Fibroblast of lung (primary cell): ENCODE measurements at regions not wholly inside any gene's neighbourhood (a gene's known extent, or its start where the extent isn't known, plus 50 kb on each side); places are given as distances from the start of the nearest gene placed in this dataset.

Experiments
- DNase-seq, 2 donors: peaks; one replicate each; pipeline versions ENCODE4 v3.0.0 to v3.0.0-alpha.2; 2010; ENCODE audit warnings: low read depth in 2 of 2
- H2AFZ ChIP-seq: 2 replicates; pipeline ENCODE4 v1.5.1; 2012; ENCODE audit warnings: low read length, control low read depth, inconsistent platforms
- H3K27ac ChIP-seq: 2 replicates; pipeline ENCODE4 v1.5.1; 2011; ENCODE audit warnings: low read length, control low read depth; ENCODE audit not compliant: insufficient read depth
- H3K27me3 ChIP-seq: 2 replicates; pipeline ENCODE4 v1.5.1; 2011; ENCODE audit warnings: mild to moderate bottlenecking, low read length; ENCODE audit not compliant: control insufficient read depth, insufficient read depth
- H3K36me3 ChIP-seq: 2 replicates; pipeline ENCODE4 v1.5.1; 2011; ENCODE audit warnings: low read length; ENCODE audit not compliant: control insufficient read depth, insufficient read depth
- H3K4me1 ChIP-seq: 2 replicates; pipeline ENCODE4 v1.5.1; 2011; ENCODE audit warnings: low read length; ENCODE audit not compliant: control insufficient read depth, insufficient read depth; ENCODE audit errors: extremely low read depth
- H3K4me2 ChIP-seq: 2 replicates; pipeline ENCODE4 v1.5.1; 2011; ENCODE audit warnings: low read length, control low read depth; ENCODE audit not compliant: insufficient read depth; ENCODE audit errors: extremely low read depth
- H3K4me3 ChIP-seq, 4 experiments: fragments of 200-600 bp in 1 of 4; sonication (generic) in 1 of 4; replicated peaks in 1 of 4; 2 replicates each; pipeline ENCODE4 v1.5.1; 2011 to 2016; ENCODE audit warnings: low read length in 4 of 4, low read depth in 3 of 4, mild to moderate bottlenecking in 3 of 4, control low read depth in 2 of 4, inconsistent platforms in 1 of 4, mixed read lengths in 1 of 4; ENCODE audit not compliant: insufficient read depth in 1 of 4; ENCODE audit errors: control extremely low read depth in 1 of 4
- H3K79me2 ChIP-seq: 2 replicates; pipeline ENCODE4 v1.5.1; 2012; ENCODE audit warnings: mild to moderate bottlenecking, low read length, inconsistent platforms; ENCODE audit not compliant: control insufficient read depth, insufficient read depth
- H3K9ac ChIP-seq: 2 replicates; pipeline ENCODE4 v1.5.1; 2011; ENCODE audit warnings: mild to moderate bottlenecking, low read length, control low read depth; ENCODE audit not compliant: insufficient read depth
- H3K9me3 ChIP-seq: 2 replicates; pipeline ENCODE4 v1.5.1; 2012; ENCODE audit warnings: low read depth, low read length; ENCODE audit not compliant: control insufficient read depth, insufficient read depth
- H4K20me1 ChIP-seq: 2 replicates; pipeline ENCODE4 v1.5.1; 2011; ENCODE audit warnings: low read length; ENCODE audit not compliant: control insufficient read depth, insufficient read depth; ENCODE audit errors: extremely low read depth
- CTCF ChIP-seq, 2 donors: IDR thresholded peaks in 1 of 2; conservative IDR thresholded peaks in 1 of 2; 1 replicate in 1 of 2; 2 replicates in 1 of 2; pipeline ENCODE4 v1.5.1; 2011 to 2012; ENCODE audit warnings: low read length in 2 of 2, control low read depth in 1 of 2, inconsistent platforms in 1 of 2, low read depth in 1 of 2, mild to moderate bottlenecking in 1 of 2
- EZH2 ChIP-seq: IDR thresholded peaks from 2 replicates; pipeline ENCODE4 v1.5.1; 2012; ENCODE audit warnings: low read length, control low read depth, mild to moderate bottlenecking; ENCODE audit errors: missing control alignments

- no peaks in the 10 kb centered on the region for H3K79me2 ChIP-seq
- H3K36me3 ChIP-seq = no peaks in the 10 kb centered on the region
- H3K4me3 ChIP-seq = no peak overlapping the region
- H3K9ac ChIP-seq = no peak overlapping the region
- no peak for DNase-seq
- H3K27ac ChIP-seq = no peak overlapping the region
- no peak overlapping the region for H3K4me2 ChIP-seq
- H2AFZ ChIP-seq = no peak overlapping the region
- H3K27me3 ChIP-seq = no peaks in the 10 kb centered on the region
- TF ChIP-seq EZH2 (no peak), CTCF (conservative IDR thresholded peaks at IDR 0.05 in 1 of 2, IDR thresholded peaks at IDR 0.05 in 1 of 2; ENCODE audit: low read depth in 1 of 2, low read length in 2 of 2) (peak in 1 of 2 donors; percentile 2)
- no peaks in the 10 kb centered on the region for H3K4me1 ChIP-seq
- no peaks in the 10 kb centered on the region for H4K20me1 ChIP-seq
- no peaks in the 10 kb centered on the region for H3K9me3 ChIP-seq
Measured at GRCh38 chr2:19600506-19600905, 242.1 kb upstream of the OSR1 start.

- no peaks in the 10 kb centered on the region for H4K20me1 ChIP-seq
- H3K27ac ChIP-seq = no peak overlapping the region
- H3K4me3 ChIP-seq = no peak overlapping the region
- H3K27me3 ChIP-seq = no peaks in the 10 kb centered on the region
- no peaks in the 10 kb centered on the region for H3K9me3 ChIP-seq
- no peaks in the 10 kb centered on the region for H3K4me1 ChIP-seq
- no peak for DNase-seq
- no peak overlapping the region for H3K9ac ChIP-seq
- H3K4me2 ChIP-seq = no peak overlapping the region
- TF ChIP-seq CTCF (conservative IDR thresholded peaks at IDR 0.05 in 1 of 2, IDR thresholded peaks at IDR 0.05 in 1 of 2; ENCODE audit: low read depth in 1 of 2, low read length in 2 of 2) = no peak
- no peak for TF ChIP-seq EZH2
- H3K36me3 ChIP-seq = no peaks in the 10 kb centered on the region
- H3K79me2 ChIP-seq = no peaks in the 10 kb centered on the region
- no peak overlapping the region for H2AFZ ChIP-seq
Measured at GRCh38 chr2:19598971-19599370, 240.5 kb upstream of the OSR1 start.

- Histone ChIP-seq H3K27me3 (no peaks in the 10 kb centered on the region), H3K4me2 (no peak overlapping the region), H3K9ac (no peak overlapping the region), H3K4me1 (no peaks in the 10 kb centered on the region), H4K20me1 (no peaks in the 10 kb centered on the region), H3K4me3 (no peak overlapping the region), H3K27ac (no peak overlapping the region), H2AFZ (no peak overlapping the region), H3K79me2 (no peaks in the 10 kb centered on the region), H3K9me3 (no peaks in the 10 kb centered on the region), H3K36me3 (no peaks in the 10 kb centered on the region)
- no peak for TF ChIP-seq EZH2
- no peak for TF ChIP-seq CTCF (conservative IDR thresholded peaks at IDR 0.05 in 1 of 2, IDR thresholded peaks at IDR 0.05 in 1 of 2; ENCODE audit: low read depth in 1 of 2, low read length in 2 of 2)
- DNase-seq = no peak
Measured at GRCh38 chr2:19592197-19592596, 233.8 kb upstream of the OSR1 start.
